22Rv1 (cell line): ENCODE measurements at regions not wholly inside any gene's neighbourhood (a gene's known extent, or its start where the extent isn't known, plus 50 kb on each side); places are given as distances from the start of the nearest gene placed in this dataset.

Source experiments
- H3K27ac ChIP-seq: fragments of 450-650 bp; 2 replicates; pipeline ENCODE4 v1.5.1; 2017
- CTCF ChIP-seq: fragments of 450-650 bp; IDR thresholded peaks from 2 replicates; pipeline ENCODE4 v1.5.1; 2017; ENCODE audit warnings: mild to moderate bottlenecking
- ZFX ChIP-seq: fragments of 450-650 bp; IDR thresholded peaks from 2 replicates; pipeline ENCODE4 v1.6.1; 2017; ENCODE audit warnings: antibody characterized with exemption, borderline replicate concordance

GRCh38 chr1:38581396-38581795, 278.2 kb downstream of the RRAGC start:
- no peak for TF ChIP-seq ZFX
- TF ChIP-seq CTCF = no peak
- H3K27ac ChIP-seq = no peak overlapping the region

GRCh38 chr1:38580594-38580993, 279.0 kb downstream of the RRAGC start:
- no peak overlapping the region for H3K27ac ChIP-seq
- no peak for TF ChIP-seq CTCF
- TF ChIP-seq ZFX = no peak

GRCh38 chr1:38579056-38579455, 280.5 kb downstream of the RRAGC start:
- no peak overlapping the region for H3K27ac ChIP-seq
- TF ChIP-seq ZFX (no peak), CTCF (no peak)

DNA sequence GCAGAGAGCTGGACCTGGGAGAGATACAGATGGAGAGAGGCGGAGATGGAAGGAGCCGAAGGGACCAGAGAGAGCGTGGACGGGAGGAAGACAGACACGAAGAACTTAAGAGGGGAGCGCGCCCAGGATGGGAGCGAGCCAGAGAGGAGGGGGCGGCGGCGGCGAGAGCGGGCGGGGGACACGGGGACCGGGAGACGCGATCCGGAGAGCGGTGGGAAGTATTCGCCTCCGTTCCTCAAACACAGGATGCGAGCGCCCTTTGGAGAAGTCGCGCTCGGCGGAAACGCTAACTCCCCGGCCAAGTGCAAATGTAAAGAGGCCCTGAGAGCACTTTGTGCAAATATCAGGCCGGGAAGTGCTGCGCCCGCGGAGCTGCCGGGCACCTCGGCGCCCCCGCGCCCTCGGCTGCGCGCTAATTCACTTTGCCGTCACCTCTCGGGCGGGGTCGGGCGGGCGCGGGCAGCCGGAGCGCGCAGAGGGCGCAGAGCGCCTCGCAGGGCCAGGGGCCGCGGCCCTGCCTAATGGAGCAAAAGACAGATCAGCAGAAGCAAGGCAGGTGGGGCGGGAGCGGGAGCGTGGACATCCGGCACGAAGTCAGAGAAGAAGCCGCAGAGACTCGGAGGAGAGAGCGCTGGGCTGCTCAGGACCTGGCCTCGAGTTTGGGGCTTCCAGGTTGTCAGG, 281.2 kb downstream of the RRAGC start:
- TF ChIP-seq ZFX (no peak), CTCF (no peak)
- no peak overlapping the region for H3K27ac ChIP-seq

DNA sequence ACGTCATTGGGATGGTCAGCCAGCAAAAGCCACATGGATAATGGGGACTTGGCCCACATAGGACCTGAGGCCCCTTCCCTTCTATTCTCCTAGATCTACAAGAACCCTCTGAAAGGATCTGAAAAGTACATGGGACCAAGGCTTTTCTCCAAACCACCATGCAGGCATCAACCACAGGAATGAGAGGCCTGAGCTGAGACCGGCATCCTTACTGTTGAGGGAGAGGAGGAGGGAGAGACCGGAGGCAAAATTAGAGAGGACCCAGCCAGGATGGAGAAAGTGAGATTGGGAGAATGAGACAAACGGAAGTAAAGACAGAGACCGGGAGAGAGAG, 281.7 kb downstream of the RRAGC start:
- TF ChIP-seq ZFX (no peak), CTCF (no peak)
- H3K27ac ChIP-seq = no peak overlapping the region

- H3K27ac ChIP-seq = no peak overlapping the region
- TF ChIP-seq CTCF = no peak
- no peak for TF ChIP-seq ZFX
Observed at GRCh38 chr1:38577385-38577784, 282.2 kb downstream of the RRAGC start.

DNA sequence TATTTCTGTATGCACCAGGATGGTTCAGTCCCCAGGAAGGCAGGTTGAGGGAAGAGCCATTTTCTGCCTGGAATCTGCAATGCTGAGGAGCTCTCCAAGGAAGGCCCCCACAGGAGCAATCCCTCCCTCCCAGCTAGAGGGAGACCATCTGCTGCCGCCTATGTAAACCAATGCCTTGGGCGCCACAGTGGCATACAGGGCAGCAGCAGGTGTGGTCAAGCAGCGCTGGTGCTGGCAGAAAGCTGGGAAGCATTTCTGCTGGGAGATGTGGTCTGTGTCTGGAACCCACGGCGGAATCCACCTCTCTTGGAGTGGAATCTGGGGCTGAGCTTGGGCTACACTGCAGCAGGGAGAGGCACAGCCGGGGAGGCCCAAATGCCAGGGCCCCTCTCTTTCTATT, 283.3 kb downstream of the RRAGC start:
- no peak overlapping the region for H3K27ac ChIP-seq
- no peak for TF ChIP-seq ZFX

DNA sequence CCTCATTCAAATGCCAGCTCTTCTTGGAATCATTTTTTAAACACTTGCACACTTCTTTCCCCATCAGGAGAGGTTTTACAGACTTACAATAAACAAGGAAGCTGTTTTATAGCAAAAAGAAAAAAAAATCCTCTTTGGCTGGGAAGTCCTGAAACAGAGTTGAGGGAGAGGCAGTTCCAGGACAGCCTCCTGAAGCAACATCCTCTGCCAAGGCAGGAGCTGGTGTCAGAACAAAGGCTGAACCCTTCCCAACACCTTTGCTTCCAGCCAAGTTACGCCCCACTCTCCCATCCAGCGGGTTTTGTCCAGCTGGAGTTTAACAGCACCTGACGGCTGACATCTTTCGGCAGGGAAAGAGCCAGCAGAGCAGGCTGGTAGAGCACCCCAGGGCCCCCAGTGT, 287.8 kb downstream of the RRAGC start:
- TF ChIP-seq ZFX (no peak), CTCF (no peak)
- H3K27ac ChIP-seq = no peak overlapping the region
